BJ (cell line): ENCODE measurements at regions not wholly inside any gene's neighbourhood (a gene's known extent, or its start where the extent isn't known, plus 50 kb on each side); places are given as distances from the start of the nearest gene placed in this dataset.
"Not testable (repeated sequence)": the region's sequence is repeated elsewhere in the genome, so short reads cannot be mapped to it uniquely, and the experiment has no call there.

Experiments
- CTCF ChIA-PET: fragments of 350-600 bp; formaldehyde crosslinking; extraction: SDS; loops from one replicate; lab custom pipeline; 2021; ENCODE audit warnings: antibody characterized with exemption, inconsistent platforms; lab: Yijun Ruan, JAX
- POLR2A ChIA-PET: fragments of 300-600 bp; sonication (Branson Sonifier 250); formaldehyde crosslinking; extraction: SDS; loops from one replicate; lab custom pipeline; 2021; ENCODE audit warnings: antibody characterized with exemption; lab: Charles Lee
- DNase-seq: peaks from one replicate; pipeline ENCODE4 v3.0.0-alpha.2; 2011; ENCODE audit warnings: low read depth
- H3K27me3 ChIP-seq: 2 replicates; pipeline ENCODE4 v1.6.0; 2011; ENCODE audit warnings: low read length; ENCODE audit not compliant: control insufficient read depth, insufficient read depth
- H3K36me3 ChIP-seq: 2 replicates; pipeline ENCODE4 v1.5.1; 2011; ENCODE audit warnings: low read length; ENCODE audit not compliant: control insufficient read depth, insufficient read depth
- H3K4me3 ChIP-seq: 2 replicates; pipeline ENCODE4 v1.5.1; 2011; ENCODE audit warnings: low read depth, mild to moderate bottlenecking, control low read depth, low read length
- TF ChIP-seq, protein P1 (sequence below): IDR thresholded peaks from 2 replicates; pipeline ENCODE4 v1.5.1; 2011; ENCODE audit warnings: low read depth, mild to moderate bottlenecking, control low read depth, inconsistent platforms, low read length, moderate library complexity; ENCODE audit not compliant: insufficient read depth

DNA sequence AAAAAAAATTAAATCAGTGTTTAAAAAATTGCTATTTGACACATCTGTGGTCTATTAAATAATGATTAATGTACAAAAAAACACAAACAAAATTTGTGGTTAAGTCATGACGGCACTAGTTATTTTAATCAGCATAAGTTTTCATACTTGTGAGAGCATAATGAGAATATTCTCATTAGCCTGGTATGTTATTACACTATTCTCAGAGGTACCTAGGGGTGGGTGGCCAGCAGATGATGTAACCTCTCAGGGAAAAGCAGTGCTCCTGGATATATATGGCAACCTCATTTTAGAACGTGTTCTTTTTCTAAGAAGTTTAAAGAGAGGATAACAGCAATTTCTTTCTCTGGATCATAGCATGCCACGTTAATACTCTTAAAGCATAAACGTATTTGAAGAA, 109.2 kb downstream of the GJA1 start:
- TF ChIP-seq, protein P1, sequence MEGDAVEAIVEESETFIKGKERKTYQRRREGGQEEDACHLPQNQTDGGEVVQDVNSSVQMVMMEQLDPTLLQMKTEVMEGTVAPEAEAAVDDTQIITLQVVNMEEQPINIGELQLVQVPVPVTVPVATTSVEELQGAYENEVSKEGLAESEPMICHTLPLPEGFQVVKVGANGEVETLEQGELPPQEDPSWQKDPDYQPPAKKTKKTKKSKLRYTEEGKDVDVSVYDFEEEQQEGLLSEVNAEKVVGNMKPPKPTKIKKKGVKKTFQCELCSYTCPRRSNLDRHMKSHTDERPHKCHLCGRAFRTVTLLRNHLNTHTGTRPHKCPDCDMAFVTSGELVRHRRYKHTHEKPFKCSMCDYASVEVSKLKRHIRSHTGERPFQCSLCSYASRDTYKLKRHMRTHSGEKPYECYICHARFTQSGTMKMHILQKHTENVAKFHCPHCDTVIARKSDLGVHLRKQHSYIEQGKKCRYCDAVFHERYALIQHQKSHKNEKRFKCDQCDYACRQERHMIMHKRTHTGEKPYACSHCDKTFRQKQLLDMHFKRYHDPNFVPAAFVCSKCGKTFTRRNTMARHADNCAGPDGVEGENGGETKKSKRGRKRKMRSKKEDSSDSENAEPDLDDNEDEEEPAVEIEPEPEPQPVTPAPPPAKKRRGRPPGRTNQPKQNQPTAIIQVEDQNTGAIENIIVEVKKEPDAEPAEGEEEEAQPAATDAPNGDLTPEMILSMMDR: no peak
- Histone ChIP-seq H3K27me3 (no peaks in the 10 kb centered on the region), H3K36me3 (no peaks in the 10 kb centered on the region), H3K4me3 (no peak overlapping the region)
- no peak for DNase-seq
- POLR2A ChIA-PET: no interaction called here
- CTCF ChIA-PET: interaction anchor here (0.6 to 1.3 kb wide), 3 partner anchors 49 to 550 kb away, joined by 3 to 5 read pairs (median 4); no protein-coding TSS in a partner anchor

DNA sequence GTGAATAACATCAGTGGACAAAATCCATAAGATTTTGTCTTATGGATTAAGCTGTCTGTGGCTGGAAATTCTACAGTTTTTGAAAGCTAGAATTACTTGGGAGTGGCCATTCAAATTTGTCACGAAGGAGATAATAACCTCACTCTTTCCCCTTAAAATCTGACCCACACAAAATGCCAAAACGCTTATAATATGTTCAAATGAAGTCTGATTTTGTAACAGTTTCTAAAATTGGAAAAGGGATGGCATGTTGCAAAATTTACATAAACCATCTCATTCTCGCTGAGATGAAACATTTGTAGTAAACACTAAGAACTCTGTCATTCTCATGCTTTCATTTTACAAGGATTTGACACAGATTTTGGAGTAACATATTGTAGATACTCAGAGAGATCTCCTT, 112.7 kb downstream of the GJA1 start:
- no peak overlapping the region for H3K4me3 ChIP-seq
- no peaks in the 10 kb centered on the region for H3K27me3 ChIP-seq
- CTCF ChIA-PET: interaction anchor here (1.1 to 1.4 kb wide), 2 partner anchors 16 to 301 kb away, joined by 4 to 5 read pairs; no protein-coding TSS in a partner anchor
- POLR2A ChIA-PET: no interaction called here
- TF ChIP-seq, protein P1: no peak
- no peak for DNase-seq
- no peaks in the 10 kb centered on the region for H3K36me3 ChIP-seq

DNA sequence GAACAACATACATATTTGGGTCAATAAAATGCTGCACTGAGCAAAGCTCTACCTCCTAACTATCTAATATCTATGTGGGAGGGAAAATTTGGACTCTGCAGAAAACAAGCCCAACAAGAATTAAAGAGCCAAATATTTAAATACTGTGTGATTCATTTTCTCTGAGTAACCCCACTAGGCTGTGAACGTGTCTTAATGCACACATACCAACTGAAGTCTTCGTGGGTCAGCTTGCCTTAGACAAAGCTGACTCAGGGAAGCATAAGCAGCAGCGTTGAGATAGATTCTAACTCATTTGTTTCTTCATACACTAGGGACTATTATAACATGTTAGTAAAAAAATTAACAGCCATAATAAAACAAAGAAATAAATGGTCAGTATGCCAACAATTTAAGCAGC, 114.3 kb downstream of the GJA1 start:
- peak; percentile 65 for DNase-seq
- Histone ChIP-seq H3K27me3 (no peaks in the 10 kb centered on the region), H3K4me3 (no peak overlapping the region), H3K36me3 (no peaks in the 10 kb centered on the region)
- ChIA-PET CTCF (interaction anchor here (0.6 kb wide), 1 partner anchor 8 kb away, joined by 4 read pairs; no protein-coding TSS in a partner anchor), POLR2A (no interaction called here)
- TF ChIP-seq, protein P1: no peak

DNA sequence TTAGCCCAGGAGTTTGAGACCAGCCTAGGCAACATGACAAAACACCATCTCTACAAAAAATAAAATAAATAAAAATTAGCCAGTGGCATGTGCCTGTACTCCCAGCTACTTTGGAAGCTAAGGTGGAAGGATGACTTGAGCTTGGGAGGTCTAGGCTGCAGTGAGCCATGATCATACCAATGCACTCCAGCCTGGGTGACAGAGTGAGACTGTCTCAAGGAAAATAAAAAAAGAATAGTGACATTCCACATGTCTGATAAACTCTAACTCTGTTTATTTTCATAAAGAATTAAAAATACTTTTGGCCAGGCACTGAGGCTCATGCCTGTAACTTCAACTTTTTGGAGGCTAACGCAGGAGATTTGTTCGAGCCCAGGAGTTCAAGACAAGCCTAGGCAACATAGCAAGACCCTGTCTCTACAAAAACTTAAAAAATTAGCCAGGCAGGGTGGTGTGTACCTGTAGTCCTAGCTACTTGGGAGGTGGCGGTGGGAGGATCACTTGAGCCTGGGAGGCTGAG, 115.1 kb downstream of the GJA1 start:
- no peaks in the 10 kb centered on the region for H3K27me3 ChIP-seq
- CTCF ChIA-PET: no interaction called here
- no peaks in the 10 kb centered on the region for H3K36me3 ChIP-seq
- H3K4me3 ChIP-seq: no peak overlapping the region
- POLR2A ChIA-PET: no interaction called here
- TF ChIP-seq, protein P1: no peak
- no peak for DNase-seq

DNA sequence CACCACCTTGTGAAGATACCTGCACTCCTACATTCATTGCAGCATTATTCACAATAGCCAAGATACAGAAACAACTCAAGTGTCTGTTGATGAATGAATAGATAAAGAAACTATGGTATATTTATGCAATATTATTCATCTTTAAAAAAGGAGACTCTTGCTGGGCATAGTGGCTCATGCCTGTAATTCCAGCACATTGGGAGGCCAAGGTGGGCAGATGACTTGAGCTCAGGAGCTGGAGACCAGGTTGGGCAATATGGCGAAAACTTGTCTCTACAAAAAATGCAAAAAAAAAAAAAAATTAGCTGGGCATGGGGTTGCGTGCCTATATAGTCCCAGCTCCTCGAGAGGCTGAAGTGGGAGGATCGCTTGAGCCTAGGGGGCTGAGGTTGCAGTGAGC, 119.8 kb downstream of the GJA1 start:
- H3K27me3 ChIP-seq: no peaks in the 10 kb centered on the region
- CTCF ChIA-PET: no interaction called here
- no peak overlapping the region for H3K4me3 ChIP-seq
- TF ChIP-seq, protein P1: no peak
- DNase-seq: no peak
- POLR2A ChIA-PET: no interaction called here
- H3K36me3 ChIP-seq: no peaks in the 10 kb centered on the region

DNA sequence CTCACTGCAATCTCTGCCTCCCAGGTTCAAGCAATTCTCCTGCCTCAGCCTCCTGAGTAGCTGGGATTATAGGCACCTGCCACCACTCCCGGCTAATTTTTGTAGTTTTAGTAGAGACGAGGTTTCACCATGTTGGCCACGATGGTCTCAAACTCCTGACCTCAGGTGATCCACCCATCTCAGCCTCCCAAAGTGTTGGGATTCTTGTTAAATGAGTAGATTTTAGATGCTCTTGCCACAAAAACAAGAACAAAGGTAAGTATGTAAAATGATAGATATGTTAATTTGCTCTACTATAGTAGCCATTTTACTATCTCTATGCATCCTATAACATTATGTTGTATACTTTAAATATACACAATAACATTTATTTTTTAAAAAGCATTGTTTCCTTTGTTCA, 120.7 kb downstream of the GJA1 start:
- H3K4me3 ChIP-seq, H3K36me3 ChIP-seq, H3K27me3 ChIP-seq, DNase-seq, POLR2A ChIA-PET: not testable (repeated sequence)
- CTCF ChIA-PET: interaction anchor here (1.5 kb wide), 1 partner anchor 14 kb away, joined by 6 read pairs; no protein-coding TSS in a partner anchor
